ENCODE measurements at regions not wholly inside any gene's neighbourhood (a gene's known extent, or its start where the extent isn't known, plus 50 kb on each side); places are given as distances from the start of the nearest gene placed in this dataset.

DNA sequence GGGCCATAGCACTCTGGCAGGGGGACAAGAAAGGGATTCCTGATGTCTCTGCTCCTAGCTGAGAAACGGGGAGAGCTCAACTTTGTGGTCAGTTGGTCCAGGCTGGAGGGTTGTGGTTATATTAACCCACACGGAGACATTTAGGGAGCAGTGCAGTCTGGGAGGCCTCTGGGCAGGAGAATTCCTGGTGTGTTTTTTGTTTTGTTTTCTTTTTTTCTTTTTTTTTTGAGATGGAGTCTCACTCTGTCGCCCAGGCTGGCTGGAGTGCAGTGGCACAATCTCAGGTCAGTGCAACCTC is 88.0 kb upstream of the SHISAL1 start:
- H3K4me1 ChIP-seq (ENCODE audit: control insufficient read depth, insufficient read depth, low read length), result no peaks in the 10 kb centered on the region; the same call in 1 of the 2 replicates
- no peaks in the 10 kb centered on the region for H3K27me3 ChIP-seq (ENCODE audit: control insufficient read depth, insufficient read depth, low read length)
- no CpG with 5 or more reads among the region's 3 CpGs for WGBS (ENCODE audit: insufficient coverage, insufficient read length)
- no peak overlapping the region for H3K4me3 ChIP-seq (ENCODE audit: low read length)
- no peaks in the 10 kb centered on the region for H3K9me3 ChIP-seq (ENCODE audit: control insufficient read depth, insufficient read depth, low read length)
- H3K27ac ChIP-seq (ENCODE audit: low read length), result no peak overlapping the region
- no peaks in the 10 kb centered on the region for H3K36me3 ChIP-seq (ENCODE audit: control insufficient read depth, insufficient read depth, low read length)
- DNase-seq (ENCODE audit: low read depth, low spot score), result no peak

- no peaks in the 10 kb centered on the region for H3K9me3 ChIP-seq (ENCODE audit: control insufficient read depth, insufficient read depth, low read length)
- H3K27ac ChIP-seq (ENCODE audit: low read length), result no peak overlapping the region
- no peaks in the 10 kb centered on the region for H3K27me3 ChIP-seq (ENCODE audit: control insufficient read depth, insufficient read depth, low read length)
- H3K36me3 ChIP-seq (ENCODE audit: control insufficient read depth, insufficient read depth, low read length), result no peaks in the 10 kb centered on the region
- WGBS (ENCODE audit: insufficient coverage, insufficient read length), result no CpG with 5 or more reads among the region's 15 CpGs
- H3K4me3 ChIP-seq (ENCODE audit: low read length), result no peak overlapping the region
- H3K4me1 ChIP-seq (ENCODE audit: control insufficient read depth, insufficient read depth, low read length), result no peaks in the 10 kb centered on the region; the same call in 1 of the 2 replicates
- no peak for DNase-seq (ENCODE audit: low read depth, low spot score)
Observed at GRCh38 chr22:44399906-44400762, 87.4 kb upstream of the SHISAL1 start.

GRCh38 chr22:44398856-44399837 is 86.4 kb upstream of the SHISAL1 start:
- H3K27ac ChIP-seq (ENCODE audit: low read length), result no peak overlapping the region
- no peak for DNase-seq (ENCODE audit: low read depth, low spot score)
- no peak overlapping the region for H3K4me3 ChIP-seq (ENCODE audit: low read length)
- H3K9me3 ChIP-seq (ENCODE audit: control insufficient read depth, insufficient read depth, low read length), result no peaks in the 10 kb centered on the region
- no peaks in the 10 kb centered on the region for H3K27me3 ChIP-seq (ENCODE audit: control insufficient read depth, insufficient read depth, low read length)
- no peaks in the 10 kb centered on the region for H3K36me3 ChIP-seq (ENCODE audit: control insufficient read depth, insufficient read depth, low read length)
- WGBS (ENCODE audit: insufficient coverage, insufficient read length), result no CpG with 5 or more reads among the region's 19 CpGs
- no peaks in the 10 kb centered on the region; the same call in 1 of the 2 replicates for H3K4me1 ChIP-seq (ENCODE audit: control insufficient read depth, insufficient read depth, low read length)

DNA sequence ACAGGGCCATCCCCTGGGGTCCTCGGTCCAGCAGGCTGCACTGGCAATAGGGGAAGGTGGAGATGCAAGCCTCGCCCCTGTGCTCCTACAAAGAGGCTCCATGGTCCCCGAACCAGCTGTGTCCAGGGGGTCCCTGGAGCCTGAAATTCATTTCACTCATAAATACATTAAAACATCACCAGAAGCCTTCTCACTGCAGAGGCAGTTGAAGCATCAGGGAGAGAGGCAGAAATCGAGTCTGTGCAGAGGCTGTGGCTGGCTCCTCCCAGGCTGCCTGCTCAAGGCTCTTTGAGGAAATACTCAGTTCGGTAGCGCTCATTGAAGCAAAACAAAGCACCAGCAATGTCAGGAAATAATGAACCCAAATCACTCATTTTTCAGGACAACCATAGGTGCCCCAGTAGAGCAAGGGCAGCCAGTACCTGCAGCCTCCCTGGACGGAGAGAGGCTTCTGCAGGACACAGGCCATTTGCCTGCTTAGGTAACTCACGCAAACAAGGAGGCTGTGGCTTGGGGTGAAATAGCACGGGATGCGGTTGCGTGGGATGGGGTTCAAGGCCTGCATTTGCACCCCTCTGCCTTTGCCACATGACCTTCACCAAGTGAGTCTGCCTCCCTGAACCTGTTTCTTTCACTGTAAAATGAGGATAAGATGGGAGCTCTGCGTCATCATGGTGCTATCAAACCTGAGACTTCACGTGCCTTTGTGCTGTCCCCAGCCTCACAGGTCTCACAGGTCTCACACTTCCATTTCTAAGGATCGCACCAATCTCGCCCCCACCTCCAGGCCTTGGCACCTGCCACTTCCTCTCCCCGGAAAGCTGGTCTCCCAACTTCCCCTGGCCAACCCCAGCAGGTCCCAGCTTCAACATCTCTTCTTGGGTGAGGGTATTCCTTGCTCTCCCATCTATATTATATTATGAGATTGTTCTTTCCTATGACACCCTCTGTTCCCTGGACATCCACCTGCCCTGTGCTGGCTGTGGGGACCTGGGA is 84.3 kb upstream of the SHISAL1 start:
- Histone ChIP-seq H3K27ac (ENCODE audit: low read length) (no peak overlapping the region), H3K27me3 (ENCODE audit: control insufficient read depth, insufficient read depth, low read length) (no peaks in the 10 kb centered on the region)
- WGBS (ENCODE audit: insufficient coverage, insufficient read length), result no CpG with 5 or more reads among the region's 16 CpGs

DNA sequence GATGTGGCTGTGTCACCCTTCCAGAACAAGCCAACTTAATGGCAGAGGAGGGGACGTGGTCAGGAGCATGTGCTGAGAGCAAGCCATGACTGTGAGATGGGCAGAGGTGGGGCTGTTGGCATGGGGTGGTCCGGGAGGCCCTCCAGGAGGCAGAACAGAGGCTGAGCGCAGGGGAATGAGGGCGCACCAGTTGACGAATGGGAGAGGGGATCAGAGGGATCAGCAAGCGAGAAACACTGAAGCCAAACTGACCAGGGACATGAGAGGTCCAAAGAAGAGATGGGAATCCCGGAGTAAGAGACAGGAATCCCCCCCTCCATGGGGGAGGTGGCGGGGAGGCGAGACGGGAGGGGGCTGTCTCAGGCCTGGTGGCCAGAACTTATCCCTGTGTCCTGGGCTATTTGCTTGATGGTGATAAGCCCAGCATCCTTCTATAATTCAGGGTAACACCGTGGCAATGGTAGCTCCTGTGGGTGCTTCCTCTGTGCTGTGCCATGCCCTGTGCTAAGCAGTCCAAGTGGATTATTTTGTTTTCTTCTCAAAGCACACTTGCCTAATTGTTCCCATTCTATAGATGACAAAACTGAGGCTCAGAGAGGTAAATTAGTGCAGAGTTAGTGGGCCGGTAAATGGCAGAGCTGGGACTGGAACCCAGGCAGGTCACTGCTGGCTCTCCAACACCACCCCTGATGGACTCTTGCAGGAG is 83.4 kb upstream of the SHISAL1 start:
- Histone ChIP-seq H3K27me3 (ENCODE audit: control insufficient read depth, insufficient read depth, low read length) (no peaks in the 10 kb centered on the region), H3K4me3 (ENCODE audit: low read length) (no peak overlapping the region), H3K36me3 (ENCODE audit: control insufficient read depth, insufficient read depth, low read length) (no peaks in the 10 kb centered on the region), H3K4me1 (ENCODE audit: control insufficient read depth, insufficient read depth, low read length) (no peaks in the 10 kb centered on the region), H3K27ac (ENCODE audit: low read length) (no peak overlapping the region), H3K9me3 (ENCODE audit: control insufficient read depth, insufficient read depth, low read length) (no peaks in the 10 kb centered on the region)
- DNase-seq (ENCODE audit: low read depth, low spot score), result no peak
- no CpG with 5 or more reads among the region's 12 CpGs for WGBS (ENCODE audit: insufficient coverage, insufficient read length)

More for the DNA sequence above, 84.3 kb upstream of the SHISAL1 start:
- Histone ChIP-seq H3K4me1 (ENCODE audit: control insufficient read depth, insufficient read depth, low read length) (no peaks in the 10 kb centered on the region), H3K9me3 (ENCODE audit: control insufficient read depth, insufficient read depth, low read length) (no peaks in the 10 kb centered on the region), H3K4me3 (ENCODE audit: low read length) (no peak overlapping the region), H3K36me3 (ENCODE audit: control insufficient read depth, insufficient read depth, low read length) (no peaks in the 10 kb centered on the region)
- DNase-seq (ENCODE audit: low read depth, low spot score), result no peak

- Histone ChIP-seq H3K36me3 (ENCODE audit: control insufficient read depth, insufficient read depth, low read length) (no peaks in the 10 kb centered on the region), H3K4me3 (ENCODE audit: low read length) (no peak overlapping the region), H3K4me1 (ENCODE audit: control insufficient read depth, insufficient read depth, low read length) (no peaks in the 10 kb centered on the region), H3K27ac (ENCODE audit: low read length) (no peak overlapping the region), H3K27me3 (ENCODE audit: control insufficient read depth, insufficient read depth, low read length) (no peaks in the 10 kb centered on the region), H3K9me3 (ENCODE audit: control insufficient read depth, insufficient read depth, low read length) (no peaks in the 10 kb centered on the region)
- no CpG with 5 or more reads among the region's 31 CpGs for WGBS (ENCODE audit: insufficient coverage, insufficient read length)
- no peak for DNase-seq (ENCODE audit: low read depth, low spot score)
Observed at GRCh38 chr22:44395118-44396005, 82.6 kb upstream of the SHISAL1 start.

GRCh38 chr22:44394246-44395117 is 81.7 kb upstream of the SHISAL1 start:
- WGBS (ENCODE audit: insufficient coverage, insufficient read length), result no CpG with 5 or more reads among the region's 22 CpGs
- H3K4me1 ChIP-seq (ENCODE audit: control insufficient read depth, insufficient read depth, low read length), result no peaks in the 10 kb centered on the region
- H3K4me3 ChIP-seq (ENCODE audit: low read length), result no peak overlapping the region
- H3K27ac ChIP-seq (ENCODE audit: low read length), result no peak overlapping the region
- H3K36me3 ChIP-seq (ENCODE audit: control insufficient read depth, insufficient read depth, low read length), result no peaks in the 10 kb centered on the region
- H3K9me3 ChIP-seq (ENCODE audit: control insufficient read depth, insufficient read depth, low read length), result no peaks in the 10 kb centered on the region
- no peaks in the 10 kb centered on the region for H3K27me3 ChIP-seq (ENCODE audit: control insufficient read depth, insufficient read depth, low read length)
- DNase-seq (ENCODE audit: low read depth, low spot score), result no peak

DNA sequence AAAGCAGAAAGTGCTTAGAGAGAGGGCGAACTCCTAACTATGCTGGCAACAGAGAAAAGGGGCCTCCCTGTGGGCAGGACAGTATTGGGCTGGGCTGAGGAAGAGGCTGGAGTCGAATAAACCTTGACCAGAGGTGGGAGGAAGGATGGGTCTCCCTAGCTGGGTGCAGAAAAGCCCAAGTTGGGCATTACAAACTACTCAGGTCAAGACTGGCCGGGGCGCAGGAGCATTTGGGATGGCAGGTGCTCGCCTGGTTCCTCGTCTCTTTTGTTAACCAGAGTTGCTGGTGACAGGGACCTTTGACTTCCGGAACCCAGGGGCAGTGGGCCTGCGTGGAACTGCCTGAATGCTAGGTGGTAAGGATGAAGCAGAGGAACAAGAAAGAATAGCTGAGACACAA is 80.3 kb upstream of the SHISAL1 start:
- H3K9me3 ChIP-seq (ENCODE audit: control insufficient read depth, insufficient read depth, low read length), result no peaks in the 10 kb centered on the region
- no peaks in the 10 kb centered on the region for H3K36me3 ChIP-seq (ENCODE audit: control insufficient read depth, insufficient read depth, low read length)
- no peak overlapping the region for H3K4me3 ChIP-seq (ENCODE audit: low read length)
- DNase-seq (ENCODE audit: low read depth, low spot score), result no peak
- no CpG with 5 or more reads among the region's 8 CpGs for WGBS (ENCODE audit: insufficient coverage, insufficient read length)
- H3K4me1 ChIP-seq (ENCODE audit: control insufficient read depth, insufficient read depth, low read length), result no peaks in the 10 kb centered on the region; the same call in 1 of the 2 replicates
- H3K27me3 ChIP-seq (ENCODE audit: control insufficient read depth, insufficient read depth, low read length), result no peaks in the 10 kb centered on the region
- H3K27ac ChIP-seq (ENCODE audit: low read length), result no peak overlapping the region
